Stimulated activated CD4-positive, alpha-beta T cell treated with anti-CD3 and anti-CD28 coated beads, Interleukin-15, amount 100 ng/mL, for 48 hours (primary cell): ENCODE measurements at regions not wholly inside any gene's neighbourhood (a gene's known extent, or its start where the extent isn't known, plus 50 kb on each side); places are given as distances from the start of the nearest gene placed in this dataset.
"Not testable (repeated sequence)": the region's sequence is repeated elsewhere in the genome, so short reads cannot be mapped to it uniquely, and the experiment has no call there.

Source experiments
- DNase-seq, 2 donors: peaks; one replicate each; pipeline ENCODE4 v3.0.0-alpha.2; 2020; ENCODE audit warnings: low read depth in 2 of 2

GRCh38 chrY:7415157-7415633 is 503.6 kb upstream of the AMELY start:
- DNase-seq, result no peak

DNA sequence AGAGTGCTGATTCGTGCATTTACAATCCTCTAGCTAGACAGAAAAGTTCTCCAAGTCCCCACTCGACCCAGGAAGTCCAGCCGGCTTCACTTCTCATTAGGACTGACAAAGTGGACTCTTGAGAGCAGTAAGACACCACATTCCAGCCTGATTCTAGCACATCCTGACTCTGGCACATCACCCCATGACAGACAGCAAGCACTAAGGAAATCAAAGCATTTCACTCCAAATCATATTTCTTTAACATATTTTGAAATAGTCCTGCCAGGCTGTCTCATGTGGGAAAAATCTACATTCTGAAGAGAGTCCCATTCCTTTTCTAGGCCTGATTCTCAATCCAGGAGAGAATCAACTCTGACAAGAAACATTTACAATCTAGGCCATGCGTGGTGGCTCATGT is 478.5 kb upstream of the AMELY start:
- DNase-seq, result no peak

- no peak for DNase-seq
Observed at GRCh38 chrY:7382988-7383387, 471.4 kb upstream of the AMELY start.

DNA sequence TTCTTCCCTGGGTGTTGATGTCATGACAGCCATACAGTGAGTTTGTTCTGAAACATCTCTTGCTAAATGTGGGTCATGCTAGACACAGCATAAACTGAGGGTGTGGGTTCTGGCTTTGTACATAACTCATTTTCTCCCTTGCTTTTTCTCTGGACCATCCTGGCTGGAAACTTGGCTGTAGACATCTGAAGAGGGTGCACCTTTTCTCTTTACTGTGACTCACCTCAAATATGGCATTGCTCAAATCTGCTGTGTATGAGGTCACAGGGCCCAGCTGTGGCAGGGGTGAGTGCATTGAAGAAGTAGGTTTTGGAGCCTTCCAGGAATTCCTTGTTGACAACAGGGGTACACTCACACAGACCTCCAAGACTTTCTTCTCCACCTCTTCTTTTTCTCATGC is 465.5 kb upstream of the AMELY start:
- no peak for DNase-seq

DNA sequence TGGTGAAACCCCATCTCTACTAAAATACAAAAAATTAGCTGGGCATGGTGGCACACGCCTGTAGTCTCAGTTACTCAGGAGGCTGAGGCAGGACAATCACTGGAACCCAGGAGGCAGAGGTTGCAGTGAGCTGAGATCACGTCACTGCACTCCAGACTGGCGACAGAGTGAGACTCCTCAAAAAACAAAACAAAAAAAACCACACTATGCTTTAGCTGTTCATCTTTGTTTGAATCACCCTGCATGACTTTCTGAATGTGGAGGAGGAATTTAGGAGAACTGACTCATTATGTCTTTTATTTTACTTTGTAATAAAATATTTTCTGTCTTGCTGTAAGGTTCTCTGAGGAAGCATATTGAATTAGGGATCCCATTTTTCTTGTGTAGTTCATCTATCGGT is 462.9 kb upstream of the AMELY start:
- DNase-seq, result not testable (repeated sequence)

DNA sequence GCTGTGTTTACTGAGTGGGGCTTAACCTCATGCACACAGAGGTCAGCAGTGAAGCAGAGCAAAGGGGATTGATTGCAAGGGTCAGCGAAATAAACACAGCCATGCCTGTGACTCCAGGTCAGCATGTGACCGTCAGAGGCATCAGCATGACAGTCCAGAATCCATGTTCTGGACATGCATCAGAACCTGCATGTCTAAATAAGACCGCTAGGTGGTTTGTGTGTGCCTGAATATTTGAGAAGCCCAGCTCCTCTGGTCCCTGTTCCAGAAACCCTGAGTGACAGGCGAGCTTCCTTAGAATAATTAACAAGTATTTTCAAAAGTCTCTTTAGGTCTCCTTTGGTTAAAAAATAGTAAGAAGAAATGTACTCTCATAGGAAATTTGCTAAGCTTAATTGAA is 460.4 kb upstream of the AMELY start:
- DNase-seq, result not testable (repeated sequence)

DNA sequence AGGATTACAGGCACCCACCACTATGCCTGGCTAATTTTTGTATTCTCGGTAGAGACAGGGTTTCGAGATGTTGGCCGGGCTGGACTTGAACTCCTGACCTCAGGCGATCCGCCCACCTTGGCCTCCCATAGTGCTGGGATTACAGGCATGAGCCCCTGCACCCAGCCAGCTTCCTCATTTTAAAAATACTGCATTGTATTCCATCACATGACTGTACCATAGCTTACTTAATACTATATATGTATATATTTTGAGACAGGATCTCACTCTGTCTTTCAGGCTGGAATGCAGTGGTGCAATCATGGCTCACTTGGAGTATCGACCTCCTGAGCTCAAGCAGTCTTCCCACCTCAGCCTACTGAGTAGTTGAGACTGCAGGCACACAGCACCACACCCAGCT is 459.5 kb upstream of the AMELY start:
- not testable (repeated sequence) for DNase-seq

DNA sequence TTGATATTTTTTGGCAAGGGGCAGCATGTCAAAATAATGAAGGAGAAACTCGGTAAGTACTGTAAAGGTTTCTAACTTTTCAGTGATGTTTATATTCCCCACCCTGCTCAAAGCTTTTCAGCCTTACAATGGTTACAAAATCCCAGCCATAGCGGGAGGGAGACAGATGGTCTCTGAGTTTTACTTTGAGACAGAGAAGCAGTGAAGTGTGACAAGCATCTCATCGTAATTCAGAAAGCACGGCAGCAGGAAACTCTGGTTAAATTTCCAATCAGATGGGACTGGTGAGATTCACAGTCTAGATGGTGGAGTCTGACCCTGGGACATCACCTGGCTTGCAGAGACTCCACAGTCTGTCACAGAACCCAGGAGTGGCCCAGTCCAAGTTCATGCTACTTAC is 448.0 kb upstream of the AMELY start:
- no peak for DNase-seq

- DNase-seq, result no peak
Observed at GRCh38 chrY:7358103-7358752, 446.7 kb upstream of the AMELY start.

DNA sequence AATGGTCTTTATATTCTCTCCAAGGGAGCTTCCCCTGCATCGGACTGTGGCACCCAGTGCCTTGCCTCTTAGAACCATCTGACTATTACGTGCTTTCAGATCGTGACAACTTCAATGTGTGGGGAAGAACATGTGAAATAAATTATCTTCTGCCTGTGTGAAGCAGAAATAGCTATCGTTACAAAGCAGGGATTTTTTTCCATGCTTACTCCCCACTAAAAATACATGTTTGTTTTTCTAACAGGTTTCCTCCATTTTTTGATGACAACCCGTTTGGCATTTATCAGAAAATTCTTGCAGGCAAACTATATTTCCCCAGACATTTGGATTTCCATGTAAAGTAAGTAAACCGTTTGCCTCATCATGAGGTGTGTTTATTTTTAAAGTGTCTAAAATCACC is 444.3 kb upstream of the AMELY start:
- not testable (repeated sequence) for DNase-seq

GRCh38 chrY:7344661-7345060 is 433.1 kb upstream of the AMELY start:
- DNase-seq, result no peak

DNA sequence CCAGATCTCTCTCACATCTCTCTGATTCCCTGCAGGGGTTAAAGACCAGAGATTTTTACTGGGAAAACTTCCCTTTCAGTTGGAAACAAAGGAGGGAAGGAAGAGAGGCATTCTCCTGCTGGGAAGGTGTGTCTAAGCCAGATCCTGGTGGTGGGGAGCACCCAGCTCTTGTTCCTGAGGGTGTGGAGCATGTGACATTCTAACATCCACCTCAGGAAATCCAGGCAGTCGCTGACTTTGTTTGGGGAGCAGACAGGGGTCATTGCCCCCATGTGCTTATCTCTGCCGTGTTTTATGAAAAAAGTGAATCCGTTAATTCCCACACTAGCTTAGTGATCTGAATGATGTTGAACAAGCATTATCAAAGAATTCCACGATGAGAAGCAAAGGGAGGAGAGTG is 431.7 kb upstream of the AMELY start:
- DNase-seq, result no peak

GRCh38 chrY:7342732-7343131 is 431.2 kb upstream of the AMELY start:
- not testable (repeated sequence) for DNase-seq

GRCh38 chrY:7339391-7340087 is 428.0 kb upstream of the AMELY start:
- no peak for DNase-seq

DNA sequence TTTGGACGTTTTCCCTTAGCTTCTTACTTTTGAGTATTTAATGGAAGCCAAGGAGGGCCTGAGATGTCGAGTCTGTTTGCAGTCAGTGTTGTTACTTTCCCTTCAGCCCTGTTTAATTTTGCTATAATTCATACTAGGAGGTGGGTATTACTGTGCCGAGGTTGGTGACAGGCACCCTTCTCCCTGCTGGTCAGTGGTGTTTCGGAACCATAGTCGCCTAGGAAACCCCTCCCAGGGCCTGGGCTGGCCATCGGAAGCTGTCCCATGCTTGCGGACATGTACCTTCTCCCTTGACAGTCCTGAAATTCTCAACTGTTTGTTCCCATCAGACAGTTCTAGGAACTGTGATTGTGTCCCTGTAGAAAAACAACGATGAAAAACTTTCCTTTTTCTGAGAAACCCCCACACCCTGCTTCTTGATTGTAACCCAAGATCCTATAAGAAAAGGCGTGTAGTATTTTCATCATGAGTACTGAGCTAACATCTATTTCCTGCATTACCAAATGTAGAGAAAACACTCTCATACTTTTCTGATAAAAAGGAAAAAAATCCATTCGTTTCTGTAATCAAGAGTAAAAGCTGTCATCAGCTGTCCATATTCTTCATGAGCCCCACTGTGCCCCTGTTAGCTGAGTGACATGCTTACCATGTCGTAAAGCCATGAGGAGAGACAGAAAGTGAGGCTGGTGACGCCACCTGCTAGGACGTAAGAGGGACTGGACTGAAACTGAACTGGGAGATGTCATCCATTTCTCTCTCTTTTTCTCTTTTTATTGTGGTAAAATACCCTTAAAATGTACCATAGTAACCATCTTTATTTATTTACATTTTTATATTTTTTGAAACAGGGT is 424.7 kb upstream of the AMELY start:
- DNase-seq, result no peak

GRCh38 chrY:7334449-7334848 is 422.9 kb upstream of the AMELY start:
- DNase-seq, result no peak

- DNase-seq, result no peak
Observed at GRCh38 chrY:7326296-7327246, 415.0 kb upstream of the AMELY start.

- no peak for DNase-seq
Observed at GRCh38 chrY:7325531-7325930, 414.0 kb upstream of the AMELY start.

DNA sequence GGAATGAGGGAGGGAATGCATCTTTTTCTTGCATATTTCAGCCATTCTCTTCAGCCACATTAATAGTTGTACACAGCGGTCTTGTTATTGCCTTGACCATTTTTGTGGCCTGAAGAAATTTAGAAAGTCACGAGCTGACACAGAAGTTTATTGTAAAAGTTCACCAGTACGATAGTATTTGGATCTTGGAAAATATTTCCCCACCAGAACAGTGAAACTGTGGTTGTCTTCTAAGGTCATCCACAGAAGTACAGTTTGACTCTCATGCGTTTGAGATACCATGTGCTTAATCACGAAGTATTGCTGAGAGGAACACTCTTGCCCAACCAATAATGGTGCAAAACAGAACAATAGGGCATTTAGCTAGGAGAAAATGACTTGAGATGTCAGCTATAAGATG is 409.2 kb upstream of the AMELY start:
- DNase-seq, result no peak

- DNase-seq, result not testable (repeated sequence)
Observed at GRCh38 chrY:7320171-7320570, 408.6 kb upstream of the AMELY start.

- no peak for DNase-seq
Observed at GRCh38 chrY:7318122-7318521, 406.6 kb upstream of the AMELY start.
